Gastrocnemius medialis (tissue), 4 donors: ENCODE measurements at regions not wholly inside any gene's neighbourhood (a gene's known extent, or its start where the extent isn't known, plus 50 kb on each side); places are given as distances from the start of the nearest gene placed in this dataset.

Experiments
- CTCF ChIP-seq, 5 experiments: fragments of 450-650 bp in 3 of 5; fragments of 200-600 bp in 2 of 5; sonication (generic) in 2 of 5; IDR thresholded peaks in 4 of 5; conservative IDR thresholded peaks in 1 of 5; 1 replicate in 4 of 5; 2 replicates in 1 of 5; pipeline ENCODE4 v1.5.1; 2016 to 2019; ENCODE audit warnings: antibody characterized with exemption in 5 of 5, mild to moderate bottlenecking in 3 of 5, moderate library complexity in 3 of 5
- POLR2A ChIP-seq, 2 donors: fragments of 450-650 bp; IDR thresholded peaks; one replicate each; pipeline ENCODE4 v1.6.1; 2017; ENCODE audit warnings: antibody characterized with exemption in 2 of 2, mild to moderate bottlenecking in 2 of 2, moderate library complexity in 2 of 2

- TF ChIP-seq CTCF (IDR thresholded peaks at IDR 0.05 in 4 of 5, conservative IDR thresholded peaks at IDR 0.05 in 1 of 5) (no peak), POLR2A (IDR thresholded peaks at IDR 0.05) (no peak)
Observed at GRCh38 chr17:12365805-12366204, 299.9 kb upstream of the MYOCD start.
